PC-9 (cell line): ENCODE measurements at regions not wholly inside any gene's neighbourhood (a gene's known extent, or its start where the extent isn't known, plus 50 kb on each side); places are given as distances from the start of the nearest gene placed in this dataset.

Experiments used
- CTCF ChIP-seq: fragments of 200-600 bp; sonication (generic); conservative IDR thresholded peaks from 2 replicates; pipeline ENCODE4 v1.6.1; 2017; ENCODE audit warnings: mixed run types, antibody characterized with exemption, mild to moderate bottlenecking, moderate library complexity
- EZH2 ChIP-seq: fragments of 200-600 bp; sonication (generic); IDR thresholded peaks from 2 replicates; pipeline ENCODE4 v1.8.0; 2017; ENCODE audit warnings: antibody characterized with exemption, low read depth

- TF ChIP-seq CTCF (no peak), EZH2 (no peak)
Measured at GRCh38 chr7:50205011-50205410, 99.5 kb upstream of the IKZF1 start.
